K562 (cell line): ENCODE measurements at regions not wholly inside any gene's neighbourhood (a gene's known extent, or its start where the extent isn't known, plus 50 kb on each side); places are given as distances from the start of the nearest gene placed in this dataset.

Source experiments
- ATAC-seq: fragments of 200-7000 bp; cut with Tn5 transposase; 3 replicates; pipeline ENCODE4 v1.9.1; 2020; ENCODE audit warnings: moderate library complexity
- BruUV-seq: library from RNA; stranded (reverse); fragments of 400-500 nt; replicated peaks from 2 replicates; lab custom pipeline; 2021; lab: Mats Ljungman, UMichigan
- CTCF ChIA-PET: fragments of 300-600 bp; formaldehyde crosslinking; extraction: SDS; loops from one replicate; lab custom pipeline; 2021; ENCODE audit warnings: low intra/inter-chr PET ratio; lab: Yijun Ruan, JAX
- POLR2A ChIA-PET: fragments of 300-600, 350-650 bp; sonication (Branson Sonifier 250); formaldehyde crosslinking; extraction: SDS; loops from one replicate; lab custom pipeline; 2021; ENCODE audit warnings: antibody characterized with exemption, inconsistent platforms; lab: Yijun Ruan, JAX
- DNase-seq, 4 experiments: peaks; one replicate each; pipeline versions ENCODE4 v3.0.0 to v3.0.0-alpha.2; 2011 to 2018; ENCODE audit warnings: low spot score in 3 of 4, mixed read lengths in 3 of 4; ENCODE audit errors: extremely low read depth in 1 of 4
- FAIRE-seq: peaks from 2 replicates; lab custom pipeline; 2011; peaks lifted over from hg19 to GRCh38; lab: Jason Lieb, UNC
- H2AFZ ChIP-seq: 2 replicates; pipeline ENCODE4 v1.6.0; 2011; ENCODE audit warnings: low read depth, low read length, control low read depth, inconsistent platforms
- H3K27ac ChIP-seq: fragments of 200-600 bp; 3 replicates; pipeline ENCODE4 v1.8.0; 2011; ENCODE audit warnings: low read depth, mild to moderate bottlenecking, control low read depth, inconsistent platforms, low read length, moderate library complexity, mixed read lengths; ENCODE audit errors: extremely low read depth
- H3K27me3 ChIP-seq, 2 experiments: fragments of 300-600 bp in 1 of 2; 2 replicates in 1 of 2; 3 replicates in 1 of 2; pipeline versions ENCODE4 v1.6.0 to v1.8.0; 2011; ENCODE audit warnings: inconsistent platforms in 2 of 2, low read length in 2 of 2, mild to moderate bottlenecking in 1 of 2, mixed read lengths in 1 of 2, moderate library complexity in 1 of 2; ENCODE audit not compliant: control insufficient read depth in 2 of 2, insufficient read depth in 2 of 2
- H3K36me3 ChIP-seq: fragments of 300-600 bp; 3 replicates; pipeline ENCODE4 v1.8.0; 2011; ENCODE audit warnings: mild to moderate bottlenecking, low read length, inconsistent platforms; ENCODE audit not compliant: control insufficient read depth, insufficient read depth
- H3K4me1 ChIP-seq, 2 experiments: fragments of 200-600 bp in 1 of 2; replicated peaks in 1 of 2; 2 replicates in 1 of 2; 3 replicates in 1 of 2; pipeline versions ENCODE4 v1.5.1 to v1.8.0; 2011; ENCODE audit warnings: inconsistent platforms in 2 of 2, low read length in 2 of 2, mild to moderate bottlenecking in 1 of 2, mixed read lengths in 1 of 2, moderate library complexity in 1 of 2; ENCODE audit not compliant: control insufficient read depth in 2 of 2, insufficient read depth in 2 of 2
- H3K4me2 ChIP-seq: 2 replicates; pipeline ENCODE4 v1.6.1; 2011; ENCODE audit warnings: low read length, control low read depth, inconsistent platforms, mixed read lengths; ENCODE audit not compliant: insufficient read depth
- H3K4me3 ChIP-seq: fragments of 200-600 bp; sonication (generic), shearing (Covaris generic); 2 replicates; pipeline ENCODE4 v1.5.1; 2016; ENCODE audit warnings: control low read depth, inconsistent platforms
- H3K79me2 ChIP-seq: fragments of 200-600 bp; 3 replicates; pipeline ENCODE4 v1.8.0; 2011; ENCODE audit warnings: low read length, inconsistent platforms; ENCODE audit not compliant: control insufficient read depth, insufficient read depth
- H3K9ac ChIP-seq, 2 experiments: 2 replicates each; pipeline versions ENCODE4 v1.6.0 to v1.6.1; 2011; ENCODE audit warnings: low read depth in 2 of 2, low read length in 2 of 2, control low read depth in 1 of 2, inconsistent platforms in 1 of 2, mild to moderate bottlenecking in 1 of 2, mixed read lengths in 1 of 2; ENCODE audit not compliant: insufficient read depth in 1 of 2
- H3K9me1 ChIP-seq: one replicate; pipeline ENCODE4 v1.6.0; 2011; ENCODE audit warnings: inconsistent platforms, mild to moderate bottlenecking, low read length, moderate library complexity; ENCODE audit not compliant: control insufficient read depth, insufficient read depth
- H3K9me3 ChIP-seq: replicated peaks from 2 replicates; pipeline ENCODE4 v1.5.1; 2011; ENCODE audit warnings: low read depth, low read length, inconsistent platforms; ENCODE audit not compliant: control insufficient read depth, insufficient read depth
- H4K20me1 ChIP-seq: replicated peaks from 2 replicates; pipeline ENCODE4 v1.6.1; 2011; ENCODE audit warnings: low read length, inconsistent platforms, mixed read lengths; ENCODE audit not compliant: control insufficient read depth, insufficient read depth
- HDAC8 ChIP-seq: fragments of 450-650 bp; IDR thresholded peaks from 2 replicates; pipeline ENCODE4 v1.6.1; 2016; ENCODE audit warnings: mild to moderate bottlenecking, missing genetic modification characterization, moderate library complexity, missing compliant biosample characterization
- HMGN3 ChIP-seq: IDR thresholded peaks from 2 replicates; pipeline ENCODE4 v1.6.1; 2011; ENCODE audit warnings: borderline replicate concordance, low read depth, mild to moderate bottlenecking, mixed read lengths, low read length; ENCODE audit not compliant: insufficient read length; ENCODE audit errors: extremely low read depth
- NEUROD1 ChIP-seq: fragments of 150-350 bp; IDR thresholded peaks from 2 replicates; pipeline ENCODE4 v1.6.1; 2014; ENCODE audit warnings: borderline replicate concordance, low read length, low read depth; ENCODE audit not compliant: partially characterized antibody
- RNF2 ChIP-seq: sonication (generic); IDR thresholded peaks from 2 replicates; pipeline ENCODE4 v1.6.1; 2016
- SMARCE1 ChIP-seq: fragments of 450-650 bp; IDR thresholded peaks from 2 replicates; pipeline ENCODE4 v1.7.1; 2016; ENCODE audit warnings: mild to moderate bottlenecking
- ZNF140 ChIP-seq: fragments of 250-450 bp; sonication (Bioruptor Pico); IDR thresholded peaks from 2 replicates; pipeline ENCODE4 v1.8.0; 2021; ENCODE audit warnings: moderate library complexity, mild to moderate bottlenecking, inconsistent platforms
- ZNF253 ChIP-seq: fragments of 250-450 bp; sonication (Bioruptor Pico); conservative IDR thresholded peaks from 2 replicates; pipeline ENCODE4 v1.6.1; 2021; ENCODE audit warnings: mild to moderate bottlenecking
- ZNF695 ChIP-seq: fragments of 450-650 bp; formaldehyde crosslinking; IDR thresholded peaks from 2 replicates; pipeline ENCODE4 v1.4.0; 2020; ENCODE audit warnings: mild to moderate bottlenecking, moderate library complexity
- in situ Hi-C: fragments of 300-500 bp; cut with MboI; formaldehyde crosslinking; loops from 4 replicates; pipeline ENCODE4 v1.15.0; 2018; ENCODE audit warnings: inconsistent platforms, mixed read lengths
- intact Hi-C: fragments of 100-400 bp; cut with micrococcal nuclease; formaldehyde crosslinking; loops from 2 replicates; pipeline ENCODE4 v1.14.2; 2022
- TF ChIP-seq, protein P1 (sequence below): fragments of 450-650 bp; IDR thresholded peaks from 2 replicates; pipeline ENCODE4 v1.6.1; 2018; ENCODE audit warnings: mild to moderate bottlenecking, low read depth; ENCODE audit not compliant: partially characterized antibody
- TF ChIP-seq, protein P2 (sequence below): fragments of 450-650 bp; IDR thresholded peaks from 2 replicates; pipeline ENCODE4 v1.7.1; 2018; ENCODE audit warnings: mild to moderate bottlenecking, low read depth; ENCODE audit not compliant: partially characterized antibody

DNA sequence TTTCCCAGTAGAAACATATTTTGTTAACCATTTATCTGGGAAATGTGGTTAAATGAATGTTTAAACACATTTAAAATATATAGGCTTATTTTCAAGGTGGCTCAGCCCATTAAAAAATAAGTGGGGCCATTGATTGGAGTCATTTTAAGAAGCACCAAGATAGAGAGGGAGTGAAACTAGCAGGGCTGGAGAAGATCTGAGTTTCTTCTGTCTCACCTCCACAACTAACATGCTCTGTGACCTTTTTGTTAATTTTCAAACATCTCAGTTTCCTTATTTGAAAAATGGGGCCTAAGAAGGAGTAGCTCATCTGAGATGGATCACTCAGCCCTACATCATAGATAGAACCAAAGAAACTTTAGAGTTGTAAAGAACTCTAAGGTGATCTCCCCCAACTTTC, 254.8 kb downstream of the KCNS3 start:
- no peak for DNase-seq
- H3K27ac ChIP-seq = no peak overlapping the region
- no peaks in the 10 kb centered on the region for H3K79me2 ChIP-seq
- FAIRE-seq = no peak
- ChIA-PET CTCF (no interaction called here), POLR2A (no interaction called here)
- H4K20me1 ChIP-seq = no peaks in the 10 kb centered on the region
- no peaks in the 10 kb centered on the region for H3K36me3 ChIP-seq
- H3K27me3 ChIP-seq = no peaks in the 10 kb centered on the region
- H3K4me1 ChIP-seq = no peaks in the 10 kb centered on the region
- BruUV-seq = no TSS peak
- intact Hi-C loops (no loop called here), in situ Hi-C loops (no loop called here)
- H3K4me3 ChIP-seq = no peak overlapping the region
- no peak for ATAC-seq
- no peaks in the 10 kb centered on the region for H3K9me3 ChIP-seq
- H3K4me2 ChIP-seq = no peak overlapping the region
- H3K9ac ChIP-seq = no peak overlapping the region
- TF ChIP-seq HDAC8 (tag) (no peak), SMARCE1 (no peak), HMGN3 (no peak), ZNF695 (CRISPR knock-in tag) (no peak), NEUROD1 (no peak), ZNF140 (CRISPR knock-in tag) (no peak), RNF2 (no peak), ZNF253 (no peak)
- TF ChIP-seq, protein P1, sequence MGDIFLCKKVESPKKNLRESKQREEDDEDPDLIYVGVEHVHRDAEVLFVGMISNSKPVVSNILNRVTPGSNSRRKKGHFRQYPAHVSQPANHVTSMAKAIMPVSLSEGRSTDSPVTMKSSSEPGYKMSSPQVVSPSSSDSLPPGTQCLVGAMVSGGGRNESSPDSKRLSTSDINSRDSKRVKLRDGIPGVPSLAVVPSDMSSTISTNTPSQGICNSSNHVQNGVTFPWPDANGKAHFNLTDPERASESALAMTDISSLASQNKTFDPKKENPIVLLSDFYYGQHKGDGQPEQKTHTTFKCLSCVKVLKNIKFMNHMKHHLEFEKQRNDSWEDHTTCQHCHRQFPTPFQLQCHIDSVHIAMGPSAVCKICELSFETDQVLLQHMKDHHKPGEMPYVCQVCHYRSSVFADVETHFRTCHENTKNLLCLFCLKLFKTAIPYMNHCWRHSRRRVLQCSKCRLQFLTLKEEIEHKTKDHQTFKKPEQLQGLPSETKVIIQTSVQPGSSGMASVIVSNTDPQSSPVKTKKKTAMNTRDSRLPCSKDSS = no peak
- TF ChIP-seq, protein P2, sequence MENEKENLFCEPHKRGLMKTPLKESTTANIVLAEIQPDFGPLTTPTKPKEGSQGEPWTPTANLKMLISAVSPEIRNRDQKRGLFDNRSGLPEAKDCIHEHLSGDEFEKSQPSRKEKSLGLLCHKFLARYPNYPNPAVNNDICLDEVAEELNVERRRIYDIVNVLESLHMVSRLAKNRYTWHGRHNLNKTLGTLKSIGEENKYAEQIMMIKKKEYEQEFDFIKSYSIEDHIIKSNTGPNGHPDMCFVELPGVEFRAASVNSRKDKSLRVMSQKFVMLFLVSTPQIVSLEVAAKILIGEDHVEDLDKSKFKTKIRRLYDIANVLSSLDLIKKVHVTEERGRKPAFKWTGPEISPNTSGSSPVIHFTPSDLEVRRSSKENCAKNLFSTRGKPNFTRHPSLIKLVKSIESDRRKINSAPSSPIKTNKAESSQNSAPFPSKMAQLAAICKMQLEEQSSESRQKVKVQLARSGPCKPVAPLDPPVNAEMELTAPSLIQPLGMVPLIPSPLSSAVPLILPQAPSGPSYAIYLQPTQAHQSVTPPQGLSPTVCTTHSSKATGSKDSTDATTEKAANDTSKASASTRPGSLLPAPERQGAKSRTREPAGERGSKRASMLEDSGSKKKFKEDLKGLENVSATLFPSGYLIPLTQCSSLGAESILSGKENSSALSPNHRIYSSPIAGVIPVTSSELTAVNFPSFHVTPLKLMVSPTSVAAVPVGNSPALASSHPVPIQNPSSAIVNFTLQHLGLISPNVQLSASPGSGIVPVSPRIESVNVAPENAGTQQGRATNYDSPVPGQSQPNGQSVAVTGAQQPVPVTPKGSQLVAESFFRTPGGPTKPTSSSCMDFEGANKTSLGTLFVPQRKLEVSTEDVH = no peak
- no peak overlapping the region for H2AFZ ChIP-seq
- H3K9me1 ChIP-seq = no peaks in the 10 kb centered on the region
